Jurkat, Clone E6-1 (cell line): ENCODE measurements at regions not wholly inside any gene's neighbourhood (a gene's known extent, or its start where the extent isn't known, plus 50 kb on each side); places are given as distances from the start of the nearest gene placed in this dataset.

Experiments used
- DNase-seq: peaks from one replicate; pipeline ENCODE4 v3.0.0-alpha.2; 2011; ENCODE audit warnings: low read depth, low spot score
- H3K4me3 ChIP-seq: 2 replicates; pipeline ENCODE4 v1.5.1; 2011; ENCODE audit warnings: mild to moderate bottlenecking, low read length, control low read depth, moderate library complexity

DNA sequence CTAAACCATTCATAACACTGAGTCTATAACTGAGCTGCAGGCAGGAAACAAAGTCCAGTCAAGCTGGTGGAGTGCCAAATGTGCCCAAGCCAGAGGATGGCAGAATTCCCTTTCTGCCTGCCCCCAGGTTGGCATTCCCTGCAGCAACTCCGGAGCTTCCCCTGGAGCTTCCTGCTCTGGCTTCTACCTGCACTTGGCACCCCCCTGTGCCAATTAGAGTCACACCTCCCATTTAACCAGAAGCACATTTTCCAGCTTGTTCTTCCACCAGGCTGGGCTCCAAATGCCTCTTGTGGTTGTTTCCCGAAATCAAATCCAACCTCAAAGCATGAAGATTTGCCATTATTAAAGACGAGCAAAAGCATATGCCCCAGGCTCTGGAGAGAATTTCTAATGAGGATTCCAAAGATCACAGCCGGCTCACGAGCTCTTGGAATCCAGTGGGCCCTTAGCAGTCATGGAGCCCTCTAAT is 294.5 kb downstream of the RRAGC start:
- no peak for DNase-seq
- H3K4me3 ChIP-seq, result no peak overlapping the region

DNA sequence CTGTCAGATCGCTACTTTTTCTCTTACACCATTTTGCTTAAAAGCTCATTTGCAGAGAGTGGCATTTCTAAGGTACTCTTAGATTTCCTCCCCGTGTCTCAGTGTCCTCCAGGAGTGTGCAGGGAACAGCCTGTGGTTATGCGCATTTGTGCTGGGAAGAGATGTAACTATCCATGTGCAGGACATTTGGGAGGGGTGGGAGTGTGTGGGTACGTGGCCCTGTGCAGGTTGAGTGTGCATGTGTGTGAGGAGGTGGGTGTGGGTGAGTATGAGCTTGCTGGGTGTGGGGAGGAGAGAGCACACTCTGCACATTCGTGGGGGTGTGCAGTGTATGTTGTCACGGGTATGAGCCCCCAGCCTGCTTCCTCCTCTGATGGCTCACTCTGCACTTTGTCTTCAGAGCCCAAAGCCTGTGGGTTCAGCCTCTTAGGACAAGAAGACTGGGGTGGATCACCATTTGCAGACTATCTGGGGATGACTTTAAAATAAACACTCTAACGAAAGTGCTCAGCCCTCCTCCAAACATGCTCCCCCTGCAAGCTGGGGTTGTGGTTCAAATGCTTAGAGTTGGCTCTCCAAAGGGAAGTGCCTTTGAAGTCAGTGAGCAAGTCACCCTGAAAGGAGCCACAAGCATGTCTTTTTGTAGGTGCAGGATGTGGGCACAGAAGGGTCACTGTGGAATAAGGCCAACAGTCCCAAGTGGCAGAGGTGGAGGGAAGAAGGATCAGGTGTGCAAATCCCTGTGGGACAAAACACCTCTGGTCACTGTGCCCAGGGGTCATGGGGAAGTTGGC is 295.4 kb downstream of the RRAGC start:
- no peak for DNase-seq
- no peak overlapping the region for H3K4me3 ChIP-seq

DNA sequence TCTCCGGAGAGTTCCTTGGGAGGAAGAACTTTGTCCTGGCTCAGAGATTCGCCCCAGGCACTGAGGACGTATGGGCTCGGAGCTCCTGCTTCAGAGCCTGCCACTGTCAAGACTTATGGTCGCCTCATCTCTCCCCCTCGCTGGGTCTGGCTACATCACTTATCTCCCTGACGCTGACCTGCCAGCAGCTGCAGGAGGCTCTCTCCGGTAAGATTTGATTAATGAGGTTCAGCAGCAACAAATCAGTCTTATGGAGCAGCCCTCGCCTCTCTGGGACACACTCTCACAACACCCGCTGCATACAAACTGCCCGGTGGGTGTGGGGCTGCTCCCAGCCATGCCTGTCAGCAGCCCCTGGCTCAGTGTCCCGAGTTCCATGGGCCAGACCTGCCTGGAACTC is 297.8 kb downstream of the RRAGC start:
- no peak for DNase-seq
- H3K4me3 ChIP-seq, result no peak overlapping the region

DNA sequence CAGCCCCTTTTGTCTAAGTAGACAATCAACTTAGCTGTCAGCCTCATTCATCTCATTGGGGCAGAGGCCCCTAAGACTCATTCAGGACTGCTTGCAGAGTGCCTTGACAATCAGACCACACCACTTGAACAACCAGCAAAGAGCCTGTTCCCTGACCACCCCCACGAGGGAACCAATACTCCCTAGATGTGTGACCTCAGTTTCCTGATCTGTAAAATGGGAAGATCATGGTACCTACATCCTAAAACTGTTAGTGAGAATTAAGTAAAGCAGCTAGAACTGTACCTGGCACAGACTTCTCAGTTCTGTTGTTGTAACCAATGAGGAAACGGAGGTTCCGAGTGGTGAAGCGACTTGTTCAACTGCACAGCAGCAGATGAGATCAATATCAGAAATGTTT is 298.5 kb downstream of the RRAGC start:
- no peak for DNase-seq
- H3K4me3 ChIP-seq, result no peak overlapping the region

DNA sequence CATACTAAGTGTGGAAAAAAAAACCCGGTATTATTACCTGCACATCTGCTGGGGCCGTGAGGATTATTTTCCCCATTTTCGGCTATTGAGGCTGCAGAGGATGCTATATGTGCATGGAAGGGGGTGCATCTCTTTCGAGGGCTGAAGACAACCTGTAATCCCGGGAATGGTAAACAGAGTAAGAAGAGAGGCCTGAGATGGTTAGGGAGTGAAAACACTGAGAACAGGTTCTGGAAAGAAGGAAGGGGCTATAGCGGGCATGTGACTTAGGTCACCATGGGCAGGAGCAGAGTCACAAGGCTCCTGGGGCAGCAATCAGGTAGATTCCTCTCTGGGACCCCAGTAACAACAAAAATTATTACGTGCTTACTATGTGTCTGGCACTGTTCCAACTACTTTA is 299.1 kb downstream of the RRAGC start:
- H3K4me3 ChIP-seq, result no peak overlapping the region
- DNase-seq, result no peak

DNA sequence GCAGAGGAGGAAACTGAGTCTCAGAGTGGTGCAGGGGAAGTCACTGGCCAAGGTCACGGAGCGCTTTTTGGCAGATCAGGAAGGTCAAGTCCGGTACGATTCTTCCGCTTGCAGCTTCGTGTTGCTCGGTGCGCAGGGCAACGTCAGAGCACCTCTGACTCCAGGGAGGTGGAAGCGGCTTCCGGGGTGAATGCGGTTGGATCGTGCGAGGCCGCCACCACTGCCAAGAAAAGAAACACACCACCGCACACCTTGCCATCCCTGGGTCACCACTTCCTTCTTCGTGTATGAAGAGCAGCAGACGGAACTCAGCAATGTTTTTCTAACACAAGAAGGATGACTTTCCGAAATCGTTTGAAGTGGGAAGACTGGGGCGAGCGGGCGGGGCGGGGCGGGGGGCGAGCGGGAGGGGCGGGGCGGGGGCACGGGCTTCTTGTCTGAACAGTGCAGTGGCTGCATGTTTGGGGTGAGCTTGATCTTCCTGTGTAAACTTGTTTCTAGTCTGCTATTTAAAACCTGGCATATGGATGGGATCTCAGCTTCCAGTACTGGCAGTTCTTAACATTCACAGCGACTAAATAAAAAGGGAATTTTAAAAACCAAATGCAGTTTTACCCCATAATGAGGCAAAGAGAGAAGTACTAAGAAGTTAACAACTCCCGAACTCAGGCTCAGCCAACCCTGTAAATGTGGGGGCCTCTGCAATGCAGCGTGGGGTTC is 300.0 kb downstream of the RRAGC start:
- DNase-seq, result peak; percentile 89
- no peak overlapping the region for H3K4me3 ChIP-seq

DNA sequence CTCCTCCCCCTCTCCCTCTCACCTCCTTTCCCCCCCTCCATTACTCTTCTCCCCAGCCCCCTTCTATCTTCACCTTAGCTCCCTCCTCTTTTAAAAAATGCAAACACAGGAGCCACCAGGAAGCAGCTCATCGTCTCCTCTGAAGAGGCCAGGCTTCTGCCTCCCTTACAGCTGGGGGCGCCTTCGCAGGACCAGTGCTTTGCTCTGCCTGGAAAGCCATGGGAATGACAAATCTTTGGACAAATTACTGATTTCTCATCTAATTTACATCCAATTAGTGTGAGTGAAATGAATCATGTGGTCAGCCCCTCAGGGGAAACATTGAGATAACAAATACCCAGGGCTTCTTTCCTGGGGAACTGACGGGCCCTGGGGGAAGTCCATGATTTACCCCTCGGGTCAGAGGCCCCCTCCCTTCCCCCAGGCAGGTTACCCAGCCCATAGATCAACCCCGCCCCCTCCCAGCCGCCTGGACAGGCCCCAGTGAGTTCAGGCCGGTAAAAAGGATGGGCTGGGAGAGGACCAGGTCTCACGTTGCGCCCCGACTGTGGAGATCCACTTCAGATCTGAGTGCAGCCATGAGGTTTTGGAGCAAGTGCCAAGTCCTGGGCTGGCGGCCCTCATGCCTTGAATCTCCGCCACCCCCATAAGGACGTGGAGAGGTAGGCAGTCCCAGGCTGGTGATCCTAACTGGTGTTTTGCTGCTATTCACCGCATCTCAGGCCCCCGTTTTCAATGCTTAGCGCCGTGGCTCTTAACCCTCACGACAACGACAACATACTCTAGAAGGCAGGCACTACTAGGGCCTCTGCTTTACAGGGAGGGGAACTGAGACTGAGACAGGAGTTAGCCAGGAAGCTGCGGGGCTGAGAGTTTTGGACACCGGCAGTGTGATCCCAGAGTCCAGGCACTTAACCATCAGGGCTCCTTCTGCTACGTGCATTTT is 300.8 kb downstream of the RRAGC start:
- no peak for DNase-seq
- H3K4me3 ChIP-seq, result no peak overlapping the region

DNA sequence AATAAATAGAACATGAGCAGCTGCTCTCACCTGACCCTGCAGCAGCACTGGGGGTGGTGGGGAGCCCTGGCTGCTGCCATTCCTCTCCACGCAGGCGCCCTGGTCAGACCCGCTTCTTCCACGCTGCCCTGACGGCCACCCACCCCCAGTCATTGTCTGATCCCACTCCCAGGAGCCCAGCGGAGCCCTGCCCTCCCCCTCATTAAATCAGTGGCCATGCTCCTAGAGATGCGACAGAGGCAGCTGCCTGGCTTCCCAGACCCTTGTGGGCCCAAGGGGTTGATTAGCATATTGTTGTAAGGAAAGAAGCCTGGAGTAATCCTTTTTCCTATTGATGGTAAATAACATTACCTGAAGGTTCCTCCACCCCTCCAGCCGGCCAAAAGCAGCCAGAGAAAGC is 301.5 kb downstream of the RRAGC start:
- no peak for DNase-seq
- no peak overlapping the region for H3K4me3 ChIP-seq

DNA sequence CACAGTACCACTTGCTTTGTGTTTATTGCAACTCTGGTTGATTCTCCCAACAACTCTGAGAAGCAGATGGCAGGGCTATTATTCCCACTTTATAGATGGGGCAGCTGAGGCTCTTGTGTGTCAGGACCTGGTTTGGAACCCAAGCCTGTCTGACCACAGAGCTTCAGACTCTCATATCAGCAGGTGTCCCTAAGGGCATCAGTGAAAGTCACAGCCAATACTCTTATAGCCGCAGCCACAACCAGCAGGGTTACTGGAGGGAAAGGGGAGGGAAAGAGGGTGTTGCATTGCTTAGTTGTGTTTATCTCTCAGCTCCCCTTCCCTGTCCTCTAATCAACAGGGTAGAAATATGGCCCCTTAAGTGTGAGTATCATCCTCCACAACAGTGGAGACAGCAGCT is 304.0 kb downstream of the RRAGC start:
- H3K4me3 ChIP-seq, result no peak overlapping the region
- no peak for DNase-seq

DNA sequence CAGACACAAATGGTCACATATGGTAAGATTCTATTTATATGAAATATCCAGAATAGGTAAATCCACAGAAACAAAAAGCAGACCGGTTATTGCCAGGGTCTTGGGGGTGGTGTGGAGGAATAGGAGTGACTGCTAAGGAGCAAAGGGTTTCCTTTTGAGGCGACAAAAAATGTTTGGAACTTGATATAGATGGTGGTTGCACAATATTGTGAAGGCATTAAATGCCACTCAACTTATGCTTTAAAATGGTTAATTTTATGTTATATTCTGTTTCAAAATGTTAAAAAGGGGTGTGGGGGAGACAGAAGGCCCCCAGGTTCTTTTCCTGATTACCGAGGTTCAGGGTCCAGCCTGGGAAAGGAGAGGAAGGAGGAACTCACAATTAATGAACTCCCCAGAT is 304.4 kb downstream of the RRAGC start:
- no peak for DNase-seq
- no peak overlapping the region for H3K4me3 ChIP-seq

DNA sequence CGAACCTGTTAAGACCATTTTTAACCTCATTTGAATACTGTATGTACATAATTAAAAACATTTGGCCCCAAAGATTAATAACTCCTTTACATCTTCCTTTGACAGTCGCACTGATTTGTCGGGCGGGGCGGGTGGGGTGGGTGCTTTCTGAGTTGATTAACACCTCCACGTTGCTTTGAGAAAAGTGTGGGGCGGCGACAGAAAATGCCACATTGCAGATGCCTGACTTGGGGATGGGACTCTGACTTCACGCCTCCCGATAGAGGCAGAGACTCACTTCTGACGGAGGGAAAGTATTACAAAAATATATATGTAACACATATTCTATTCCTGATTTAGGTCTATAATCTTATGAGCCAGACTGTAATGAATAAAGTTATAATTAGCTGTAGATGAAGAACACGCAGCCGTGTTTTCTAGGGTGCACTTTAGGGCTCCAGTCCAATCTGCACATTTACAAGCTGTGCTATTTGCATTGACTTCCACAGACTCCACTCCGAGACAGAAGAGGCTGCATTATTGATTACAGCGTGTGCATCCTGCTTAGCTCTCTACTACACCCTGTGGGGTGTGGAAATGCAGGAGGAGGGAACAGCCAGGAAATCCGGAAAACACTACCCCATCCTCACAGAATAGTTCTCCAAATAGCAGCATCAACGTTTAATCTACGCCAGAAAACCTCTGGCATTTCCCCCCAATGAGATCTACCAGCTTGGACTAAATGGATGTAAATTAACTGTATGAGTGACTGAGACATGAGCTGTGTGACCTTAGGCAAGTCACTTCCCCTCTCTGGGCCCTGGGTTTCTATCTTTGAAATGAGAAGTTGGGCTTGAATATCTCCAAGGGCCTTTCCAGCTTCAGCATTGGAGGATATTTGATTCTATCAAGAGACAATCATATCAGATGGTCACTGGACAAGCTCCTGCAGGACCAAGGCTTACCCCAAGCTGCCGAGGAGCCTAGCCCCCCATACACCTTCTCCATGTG is 308.0 kb downstream of the RRAGC start:
- DNase-seq, result no peak
- H3K4me3 ChIP-seq, result no peak overlapping the region

DNA sequence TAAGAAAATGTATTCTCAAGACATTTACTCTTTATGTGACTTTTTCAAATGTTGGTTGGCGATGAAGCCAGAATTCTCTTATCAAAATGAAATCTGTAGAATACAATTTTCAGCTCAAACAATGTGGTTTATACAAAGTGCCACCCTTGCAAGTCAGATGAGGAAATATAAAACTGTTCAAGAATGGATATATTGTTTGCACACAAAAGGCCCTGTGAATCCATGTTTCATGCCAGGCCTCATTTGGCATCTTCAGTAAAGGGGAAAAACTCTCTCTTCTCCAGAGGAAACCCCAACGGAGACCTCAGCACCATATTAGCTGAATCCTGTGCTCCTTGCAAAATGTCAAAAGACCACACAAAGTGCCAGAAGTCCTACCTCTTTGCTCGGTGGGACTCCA is 310.4 kb downstream of the RRAGC start:
- no peak overlapping the region for H3K4me3 ChIP-seq
- DNase-seq, result no peak

DNA sequence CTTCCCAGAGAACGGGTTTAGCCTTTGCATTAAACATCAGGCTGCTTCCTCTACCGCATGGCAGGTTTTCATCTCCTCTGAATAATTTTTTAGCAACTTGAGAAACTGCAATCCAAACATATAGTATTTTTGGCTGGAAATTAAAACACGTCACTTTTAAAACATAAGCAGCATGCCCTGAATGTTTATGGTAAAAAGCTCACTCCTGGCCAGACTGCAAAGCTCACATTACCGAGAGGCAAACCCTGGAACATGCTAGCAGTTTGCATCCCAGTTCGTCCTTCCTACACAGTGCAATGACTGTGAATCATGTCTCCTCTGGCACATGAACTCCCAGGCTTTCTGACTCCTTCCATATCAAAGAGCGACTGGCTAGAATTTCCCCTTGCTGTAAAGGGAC is 312.3 kb downstream of the RRAGC start:
- no peak for DNase-seq
- H3K4me3 ChIP-seq, result no peak overlapping the region

DNA sequence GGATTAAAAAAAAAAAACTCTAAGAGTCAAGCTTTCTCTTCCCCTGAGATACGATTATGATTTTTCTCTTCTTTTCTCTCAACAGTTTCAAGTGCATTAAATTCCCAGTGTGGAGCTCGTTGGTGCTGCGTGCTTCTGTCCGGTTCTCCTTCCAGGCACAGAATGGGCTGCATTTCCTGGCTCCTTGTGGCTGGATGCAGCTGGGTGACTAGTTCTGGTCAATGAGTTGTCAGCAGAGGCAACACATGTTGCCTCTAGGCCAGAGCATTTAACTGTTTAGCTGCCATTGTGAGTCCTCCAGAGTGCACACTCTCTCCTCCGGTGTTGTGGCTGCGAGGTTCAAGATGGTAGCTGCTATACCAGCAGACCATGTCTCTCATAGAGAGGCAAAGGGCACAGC is 312.9 kb downstream of the RRAGC start:
- H3K4me3 ChIP-seq, result no peak overlapping the region
- no peak for DNase-seq

DNA sequence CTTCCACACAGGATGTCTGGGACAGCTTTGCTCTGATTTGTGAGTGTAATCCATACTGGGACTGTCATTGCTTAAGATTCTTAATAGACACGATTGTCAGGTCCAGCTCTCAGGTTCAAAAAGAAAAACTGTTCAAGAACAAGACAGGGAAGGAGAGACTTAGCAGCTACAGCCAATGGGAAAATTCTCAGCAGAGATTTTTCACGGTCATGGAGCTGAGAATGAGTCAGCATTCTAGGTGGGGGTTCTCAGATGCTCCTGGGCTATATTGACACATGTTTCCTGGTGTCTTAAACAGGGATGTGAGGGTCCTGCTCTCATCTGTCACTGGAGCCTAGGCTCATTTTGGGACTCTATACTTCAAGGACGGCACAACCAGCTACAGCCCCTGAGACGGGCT is 318.3 kb downstream of the RRAGC start:
- H3K4me3 ChIP-seq, result no peak overlapping the region
- DNase-seq, result no peak

DNA sequence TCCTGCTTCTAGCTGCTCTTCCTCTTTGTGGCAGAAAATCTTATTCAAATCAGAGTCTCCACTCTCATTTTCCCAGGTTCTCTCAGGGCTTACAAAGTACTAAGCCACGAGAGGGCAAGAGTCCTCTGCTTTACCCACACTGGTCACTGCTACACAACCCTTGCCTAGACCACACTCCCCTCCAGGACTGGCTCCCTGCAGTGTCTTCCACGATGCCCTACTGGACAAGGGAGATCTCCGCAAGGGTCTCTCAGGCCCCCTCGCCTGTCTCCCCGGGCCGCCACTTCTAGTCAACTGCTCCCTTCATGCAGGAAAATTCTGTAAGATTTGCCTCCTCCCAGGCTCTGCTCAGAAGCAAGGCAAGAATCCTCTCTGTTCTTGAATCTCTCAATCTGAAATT is 319.6 kb downstream of the RRAGC start:
- no peak overlapping the region for H3K4me3 ChIP-seq
- DNase-seq, result no peak

DNA sequence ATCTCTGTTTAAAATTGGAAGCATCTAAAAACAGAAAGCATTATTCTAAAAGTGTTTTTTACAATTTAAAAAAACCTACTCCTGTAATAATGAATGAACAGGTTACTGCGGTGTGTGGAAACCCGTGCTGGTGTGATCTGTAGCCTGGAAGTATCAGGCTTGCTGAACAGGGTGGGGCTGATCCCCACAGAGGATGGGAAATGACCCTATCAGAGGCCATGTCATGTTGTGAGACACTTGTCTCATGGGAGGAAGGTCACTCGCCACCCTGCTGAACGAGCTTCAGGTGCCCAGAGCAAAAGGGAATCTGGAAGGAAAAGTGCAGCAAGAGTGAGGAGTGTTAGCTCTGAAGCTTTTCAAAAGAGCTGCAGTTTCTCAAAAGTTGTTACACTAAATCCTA is 320.7 kb downstream of the RRAGC start:
- no peak for DNase-seq
- H3K4me3 ChIP-seq, result no peak overlapping the region

DNA sequence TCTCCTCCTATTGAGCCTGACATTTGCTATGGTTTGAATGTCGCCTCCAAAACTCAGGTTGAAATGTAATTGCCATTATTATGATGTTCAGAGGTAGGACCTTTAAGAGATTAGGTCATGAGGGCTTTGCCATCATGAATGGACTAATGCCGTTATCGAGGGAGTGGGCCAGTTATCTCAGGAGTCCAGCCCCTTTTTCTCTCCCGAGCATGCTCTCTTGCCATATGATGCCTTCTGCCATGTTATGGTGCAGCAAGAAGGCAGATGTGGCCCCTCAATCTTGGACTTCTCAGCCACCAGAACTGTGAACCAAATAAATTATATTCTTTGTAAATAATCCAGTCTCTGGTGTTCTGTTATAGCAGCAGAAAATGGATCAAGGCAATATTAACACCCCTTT is 323.5 kb downstream of the RRAGC start:
- H3K4me3 ChIP-seq, result no peak overlapping the region
- DNase-seq, result no peak

DNA sequence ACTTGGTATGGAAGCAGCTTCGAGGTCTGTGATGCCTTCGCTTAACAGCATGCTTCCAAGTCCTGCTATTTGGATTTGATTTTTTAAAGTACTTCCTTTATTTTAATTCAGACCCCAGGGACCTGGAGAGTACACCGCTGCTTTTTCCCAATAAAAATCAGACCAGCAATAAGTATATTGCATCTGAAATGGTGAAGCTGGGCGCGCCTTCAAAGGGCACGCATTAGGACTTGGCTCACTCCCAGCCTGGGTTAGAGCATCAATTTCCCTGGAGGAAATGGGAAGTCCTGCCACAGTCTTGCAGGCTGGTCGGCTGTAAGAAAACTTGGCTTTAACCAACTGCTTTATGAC is 325.1 kb downstream of the RRAGC start:
- H3K4me3 ChIP-seq, result no peak overlapping the region
- no peak for DNase-seq
